GM19328 (cell line): ENCODE measurements at regions not wholly inside any gene's neighbourhood (a gene's known extent, or its start where the extent isn't known, plus 50 kb on each side); places are given as distances from the start of the nearest gene placed in this dataset.
"Not testable (repeated sequence)": the region's sequence is repeated elsewhere in the genome, so short reads cannot be mapped to it uniquely, and the experiment has no call there.

Experiments
- ATAC-seq: cut with Tn5 transposase; IDR thresholded peaks from one replicate; pipeline ENCODE4 v1.9.1; 2021; ENCODE audit warnings: mild to moderate bottlenecking, moderate library complexity; ENCODE audit not compliant: unreplicated experiment

DNA sequence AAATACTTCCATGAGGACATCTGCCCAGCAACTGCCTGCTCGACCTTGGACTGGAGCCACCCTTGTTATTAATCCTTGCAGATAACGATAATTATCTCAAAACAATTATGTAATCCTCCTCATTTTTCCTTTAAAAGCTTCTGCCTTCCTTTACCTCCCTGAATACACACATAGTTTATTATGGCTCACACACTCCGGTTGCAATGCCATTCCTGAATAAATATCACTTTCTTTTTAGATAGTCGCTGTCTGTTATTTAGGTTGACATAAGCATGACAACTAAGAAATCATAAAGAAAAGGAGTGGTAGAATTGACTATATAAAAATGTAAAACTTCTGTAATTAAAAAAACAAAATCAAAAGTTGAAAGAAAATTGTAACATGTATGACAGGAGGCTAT, 64.8 kb downstream of the B4GALT7 start:
- ATAC-seq, result not testable (repeated sequence)

- ATAC-seq, result not testable (repeated sequence)
Observed at GRCh38 chr5:177665172-177665571, 65.2 kb downstream of the B4GALT7 start.

GRCh38 chr5:177665960-177666359, 66.0 kb downstream of the B4GALT7 start:
- not testable (repeated sequence) for ATAC-seq

DNA sequence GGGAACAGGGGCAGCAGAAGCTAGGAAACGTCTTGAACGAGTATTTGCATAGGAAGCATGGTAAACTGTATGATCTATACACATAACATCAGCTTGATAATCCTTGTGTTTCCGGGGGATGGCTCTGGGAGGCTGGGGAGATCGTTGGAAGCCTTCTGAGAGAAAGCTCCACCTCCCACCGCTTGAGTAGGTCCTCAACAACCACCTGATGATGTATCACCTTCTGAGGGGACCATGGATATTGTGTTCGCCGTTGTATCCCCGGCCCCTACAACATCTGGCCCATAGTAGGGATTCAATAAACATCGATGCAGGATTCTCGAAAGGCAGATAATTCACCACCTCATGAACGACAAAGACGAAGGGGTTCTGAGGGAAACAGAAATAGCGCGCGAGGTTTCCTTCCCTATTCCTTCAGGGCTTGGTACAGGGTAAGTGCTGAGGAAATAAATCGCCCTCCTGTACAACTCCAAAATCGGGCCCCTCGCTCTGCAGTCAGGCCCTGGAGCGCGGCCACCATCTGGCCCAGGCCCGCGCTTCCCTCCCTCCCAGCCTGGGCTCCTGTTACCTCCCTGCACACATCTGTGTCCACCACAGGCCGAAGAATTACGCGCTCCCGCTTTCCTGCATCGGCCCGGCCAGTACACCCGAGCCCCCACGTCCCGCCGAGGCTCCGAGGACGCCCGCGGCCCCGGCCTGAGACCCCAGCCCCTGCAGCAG, 71.3 kb downstream of the B4GALT7 start:
- ATAC-seq, result not testable (repeated sequence)

DNA sequence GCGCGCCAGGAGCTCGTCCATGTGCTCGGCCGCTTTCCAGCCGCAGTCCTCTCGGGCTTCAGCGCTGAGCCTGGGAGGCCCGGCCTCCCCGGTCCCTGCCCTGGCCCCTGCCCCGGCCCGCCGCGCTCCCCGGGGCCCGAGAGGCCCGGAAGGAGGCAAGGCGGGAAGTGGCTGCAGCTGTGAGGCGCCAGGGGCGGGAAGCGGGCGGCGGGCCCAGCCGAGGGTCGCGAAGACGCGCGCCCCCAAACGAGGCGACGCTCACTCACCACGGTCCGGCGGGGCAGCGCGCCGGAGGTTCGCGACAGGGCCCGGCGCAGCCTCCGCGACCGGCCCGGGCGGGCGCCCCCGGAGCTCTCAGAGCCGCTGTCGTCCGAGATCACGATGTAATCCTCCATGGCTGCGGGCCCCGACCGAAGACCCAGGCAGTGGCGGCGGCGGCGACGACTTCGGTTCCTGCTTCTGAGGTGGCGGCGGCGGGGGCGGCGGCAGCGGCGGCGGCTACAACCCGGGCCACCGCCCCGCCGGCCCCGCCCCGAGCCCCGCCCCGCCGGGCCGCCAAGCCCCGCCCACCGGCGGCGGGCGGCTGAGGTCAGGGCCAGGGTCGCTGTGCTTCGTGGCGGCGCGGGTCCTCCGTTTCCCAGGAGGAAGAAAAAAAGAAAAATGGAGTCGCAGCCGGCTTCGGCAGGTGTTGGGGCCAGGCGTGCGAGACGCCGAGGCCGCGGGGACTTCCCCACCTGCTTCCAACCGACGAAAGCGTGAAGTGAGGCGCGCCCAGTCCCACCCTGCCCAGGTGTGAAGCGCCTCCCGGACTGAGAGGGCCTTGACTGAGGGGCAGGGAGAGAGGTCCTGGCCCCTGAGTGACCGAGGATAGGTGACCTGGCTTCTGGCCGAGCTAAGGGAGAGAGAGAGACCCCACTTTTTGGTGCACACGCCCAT, 72.1 kb downstream of the B4GALT7 start:
- ATAC-seq, result peak; percentile 74
